Loucy (cell line): ENCODE measurements at regions not wholly inside any gene's neighbourhood (a gene's known extent, or its start where the extent isn't known, plus 50 kb on each side); places are given as distances from the start of the nearest gene placed in this dataset.

ENCODE experiments used
- CTCF ChIP-seq: fragments of 200-600 bp; sonication (generic); conservative IDR thresholded peaks from 2 replicates; pipeline ENCODE4 v1.5.1; 2014; ENCODE audit warnings: mild to moderate bottlenecking, antibody characterized with exemption, low read length
- EZH2phosphoT487 ChIP-seq: fragments of 200-600 bp; IDR thresholded peaks from 2 replicates; pipeline ENCODE4 v1.6.1; 2018; ENCODE audit warnings: antibody characterized with exemption, mild to moderate bottlenecking, moderate library complexity, borderline replicate concordance

- TF ChIP-seq CTCF = no peak
- TF ChIP-seq EZH2phosphoT487 = no peak
Observed at GRCh38 chr5:74938250-74938933, 72.2 kb upstream of the FAM169A start.
